HG03432 (cell line): ENCODE measurements at regions not wholly inside any gene's neighbourhood (a gene's known extent, or its start where the extent isn't known, plus 50 kb on each side); places are given as distances from the start of the nearest gene placed in this dataset.
A peak's percentile ranks its signal among the peaks of the same experiment; 100 is the strongest.

Experiments used
- ATAC-seq: cut with Tn5 transposase; IDR thresholded peaks from one replicate; pipeline ENCODE4 v1.9.1; 2021; ENCODE audit warnings: mild to moderate bottlenecking, moderate library complexity; ENCODE audit not compliant: unreplicated experiment

- ATAC-seq, result no peak
Measured at GRCh38 chr18:2256577-2256976, 314.7 kb downstream of the METTL4 start.

GRCh38 chr18:2258954-2259353 is 312.4 kb downstream of the METTL4 start:
- ATAC-seq, result no peak

- ATAC-seq, result no peak
Measured at GRCh38 chr18:2263303-2263890, 307.9 kb downstream of the METTL4 start.

DNA sequence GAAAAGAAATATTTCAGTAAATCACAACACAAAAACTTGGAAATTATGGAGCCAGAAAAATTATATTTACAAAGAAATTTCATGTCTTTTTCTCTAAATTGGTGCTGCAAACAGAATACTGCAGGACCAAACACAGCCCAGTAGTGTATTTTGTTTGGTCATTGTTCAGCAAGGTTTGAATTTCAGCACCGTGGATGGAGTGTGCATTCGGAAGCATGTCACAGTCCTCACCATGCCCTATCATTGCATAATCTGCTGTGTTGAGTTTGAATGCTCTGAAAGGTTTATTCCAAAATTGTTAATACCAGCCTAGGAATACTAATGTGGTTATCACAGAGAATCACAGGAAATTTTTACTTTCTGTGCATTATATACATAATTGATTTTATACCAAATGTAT is 296.7 kb downstream of the METTL4 start:
- ATAC-seq, result no peak

- ATAC-seq, result no peak
Measured at GRCh38 chr18:2281086-2281485, 290.2 kb downstream of the METTL4 start.

DNA sequence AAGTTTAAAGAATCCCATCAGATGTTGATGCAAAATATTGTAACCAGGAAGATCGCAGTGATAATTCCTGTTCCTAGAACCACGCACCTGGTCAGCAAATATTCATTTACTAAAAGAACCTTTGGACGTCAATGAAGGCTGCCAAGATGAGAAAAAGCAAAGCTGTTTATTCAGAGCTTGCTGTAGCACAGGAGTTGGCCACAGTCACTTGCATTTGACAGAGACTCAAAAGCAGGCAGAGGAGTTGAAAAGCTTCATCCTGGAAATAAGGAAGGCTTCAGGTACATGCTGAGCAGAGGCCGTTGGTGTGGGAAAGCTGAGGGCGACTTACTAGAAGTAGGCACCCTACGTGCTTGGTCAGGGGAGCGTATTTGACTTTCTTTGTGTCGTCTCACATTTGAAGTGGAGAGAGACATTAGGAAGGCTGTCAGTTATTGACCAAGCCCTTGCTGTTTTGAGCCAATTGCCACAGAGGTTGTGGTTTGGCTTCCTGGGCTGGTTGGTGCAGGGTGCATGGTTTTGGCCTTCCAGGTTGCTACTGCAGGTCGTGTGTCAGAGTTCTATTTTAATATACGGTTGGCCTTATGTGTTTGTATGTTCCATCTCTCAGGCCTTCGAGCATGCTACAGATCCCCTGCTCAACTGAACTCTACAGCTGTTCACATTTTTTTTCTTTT is 289.6 kb downstream of the METTL4 start:
- no peak for ATAC-seq

DNA sequence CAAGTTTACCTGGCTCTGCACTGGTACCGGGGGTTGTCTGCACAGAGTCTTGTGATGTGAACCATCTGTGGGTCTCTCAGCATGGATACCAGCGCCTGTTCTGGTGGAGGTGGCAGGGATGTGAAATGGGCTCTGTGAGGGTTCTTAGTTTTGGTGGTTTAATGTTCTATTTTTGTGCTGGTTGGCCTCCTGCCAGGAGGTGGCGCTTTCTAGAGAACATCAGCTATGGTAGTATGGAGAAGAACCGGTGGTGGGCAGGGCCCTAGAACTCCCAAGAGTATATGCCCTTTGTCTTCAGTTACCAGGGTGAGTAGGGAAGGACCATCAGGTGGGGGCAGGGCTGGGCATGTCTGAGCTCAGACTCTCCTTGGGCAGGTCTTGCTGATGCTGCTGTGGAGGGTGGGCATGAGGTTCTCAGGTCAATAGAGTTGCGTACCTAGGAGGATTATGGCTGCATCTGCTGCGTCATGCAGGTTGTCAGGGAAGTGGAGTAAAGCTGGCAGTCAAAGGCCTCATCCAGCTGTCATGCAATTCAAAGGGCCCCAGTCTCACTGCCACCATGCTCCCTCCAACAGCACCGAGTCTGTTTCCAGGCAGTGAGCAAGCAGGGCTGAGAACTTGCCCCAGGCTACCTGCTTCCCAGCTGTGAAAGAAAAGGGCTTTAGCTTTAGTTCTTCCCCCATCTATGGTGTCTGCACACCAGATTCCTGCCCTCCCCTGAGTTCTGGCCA is 278.0 kb downstream of the METTL4 start:
- no peak for ATAC-seq

DNA sequence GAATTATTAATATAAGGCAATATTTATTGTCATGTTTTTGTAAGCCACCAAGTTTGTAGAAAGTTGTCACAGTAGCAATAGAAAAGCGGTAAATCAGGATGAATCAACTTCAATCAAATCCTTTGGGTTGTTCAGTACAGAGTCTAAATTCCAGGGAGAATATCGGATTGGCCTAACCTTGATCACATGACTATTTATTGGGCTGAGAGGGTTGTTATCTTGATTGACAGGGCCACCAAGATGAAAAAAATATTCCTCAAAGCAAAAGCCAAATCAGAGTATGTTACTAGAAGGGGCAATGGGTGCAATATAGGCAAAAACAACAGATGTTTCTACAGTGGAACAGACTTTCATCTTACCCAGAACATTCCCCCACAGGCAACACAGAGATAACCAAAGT is 270.0 kb downstream of the METTL4 start:
- no peak for ATAC-seq

DNA sequence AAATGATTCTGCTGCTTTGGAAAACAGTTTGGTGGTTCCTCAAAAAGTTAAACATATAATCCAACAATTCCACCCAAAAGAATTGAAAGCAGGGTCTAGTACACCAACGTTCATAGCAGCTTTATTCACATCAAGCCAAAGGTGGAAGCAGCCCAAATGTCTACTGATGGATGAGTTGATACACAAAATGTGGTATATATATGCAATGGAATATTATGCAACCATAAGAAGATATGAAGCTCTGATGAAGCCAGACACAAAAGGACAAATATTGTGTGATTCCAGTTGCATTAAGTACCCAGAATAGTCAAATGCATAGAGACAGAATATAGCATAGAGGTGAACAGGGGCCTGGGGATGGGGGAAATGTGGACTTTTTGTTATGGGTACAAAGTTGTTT is 269.3 kb downstream of the METTL4 start:
- ATAC-seq, result no peak

DNA sequence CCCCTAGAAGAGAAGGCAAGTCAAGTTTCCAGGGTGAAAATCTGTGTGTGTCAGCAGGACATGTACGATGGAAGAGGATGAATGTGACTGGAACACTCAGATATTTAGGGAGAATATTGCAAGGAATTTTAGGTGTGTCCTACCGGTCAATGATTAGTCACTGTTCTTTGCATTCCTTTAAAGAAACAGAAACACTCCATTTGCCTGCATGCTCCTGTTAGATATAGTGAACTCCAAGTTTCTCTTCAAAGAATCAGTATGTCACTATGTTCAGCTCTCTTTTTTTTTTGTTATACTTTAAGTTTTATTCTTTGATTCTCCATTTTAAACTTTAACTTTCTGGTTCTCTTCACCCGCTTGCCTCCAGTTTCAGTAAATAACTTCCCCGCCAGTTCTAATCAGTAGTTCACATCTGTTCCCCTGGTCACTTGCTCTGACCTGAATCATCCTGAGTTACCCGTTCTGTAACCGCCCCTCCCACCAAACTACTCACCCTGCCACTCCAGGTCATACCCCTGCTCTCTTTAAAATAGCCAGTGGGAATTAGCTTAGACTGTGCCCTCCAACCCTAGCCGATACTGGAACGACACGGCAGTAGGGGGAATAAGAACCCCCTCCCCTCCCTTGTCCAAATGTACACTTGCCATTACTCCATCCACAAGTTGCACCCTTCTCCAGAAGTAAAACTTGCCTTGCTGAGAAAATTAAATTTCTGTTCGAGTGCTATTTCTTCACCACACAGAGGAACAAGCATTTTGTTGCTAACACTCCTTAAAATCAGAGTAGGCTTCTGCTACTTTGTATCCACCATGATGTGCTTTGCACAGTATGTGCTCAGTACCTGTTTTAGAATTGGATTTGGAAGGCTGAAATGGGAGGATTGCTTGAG is 268.4 kb downstream of the METTL4 start:
- no peak for ATAC-seq

GRCh38 chr18:2303517-2304238 is 267.6 kb downstream of the METTL4 start:
- no peak for ATAC-seq

DNA sequence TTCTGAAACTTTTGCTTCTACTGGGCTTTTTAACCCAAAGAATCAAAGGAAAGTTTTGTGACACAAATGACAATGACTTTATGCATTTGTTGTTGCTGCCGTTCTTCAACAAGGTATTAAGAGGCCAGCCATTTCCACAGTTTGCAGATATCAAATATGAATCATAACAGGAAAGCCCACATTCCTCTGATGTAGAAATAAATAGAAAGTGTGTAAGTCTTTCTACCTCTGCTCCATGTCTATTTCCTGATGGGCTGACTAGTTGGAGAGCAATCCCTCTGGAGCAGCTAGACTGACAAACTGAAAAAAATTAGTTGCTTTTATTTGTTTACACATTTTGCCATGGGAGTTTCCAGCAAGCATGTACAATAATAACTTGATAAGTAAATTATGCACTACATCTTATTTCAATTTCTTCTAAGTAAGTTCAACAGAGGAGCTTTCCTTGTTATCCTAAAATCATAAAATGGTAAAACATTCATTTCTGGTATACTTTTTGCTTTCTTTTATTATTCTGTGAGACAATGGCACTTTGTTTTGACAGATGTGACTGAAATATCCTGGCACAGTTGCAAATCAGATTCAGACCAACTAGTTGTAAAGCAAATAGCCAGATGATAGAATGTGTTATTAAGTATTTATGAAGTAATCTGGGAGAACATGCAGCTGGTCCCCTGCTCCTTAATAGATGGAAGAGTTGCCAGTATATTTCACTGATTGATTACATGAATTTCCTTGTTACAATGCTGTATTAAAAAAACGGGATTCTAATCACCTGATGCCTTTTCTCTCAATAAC is 266.7 kb downstream of the METTL4 start:
- no peak for ATAC-seq

GRCh38 chr18:2306606-2307005 is 264.7 kb downstream of the METTL4 start:
- no peak for ATAC-seq

GRCh38 chr18:2310886-2311285 is 260.4 kb downstream of the METTL4 start:
- ATAC-seq, result no peak

- ATAC-seq, result peak; percentile 66
Measured at GRCh38 chr18:2312440-2312839, 258.9 kb downstream of the METTL4 start.

DNA sequence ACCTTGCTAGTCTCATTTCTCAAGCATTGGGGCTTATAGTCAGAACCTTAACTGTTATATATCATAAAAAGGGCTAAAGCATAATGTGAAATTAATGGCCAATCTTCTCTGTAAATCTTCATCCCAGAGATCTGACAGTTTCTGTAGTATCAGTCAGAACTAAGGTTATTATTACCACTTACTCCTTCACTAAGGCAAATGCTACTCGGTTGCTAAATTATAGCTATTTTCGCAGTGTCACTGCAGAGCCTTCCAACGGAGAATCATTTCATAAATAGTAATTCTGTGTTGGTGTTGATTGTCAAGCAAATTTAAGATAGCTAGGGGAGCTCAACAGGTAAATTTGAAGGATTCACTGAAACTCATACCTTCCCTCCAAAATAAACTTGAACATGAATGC is 258.0 kb downstream of the METTL4 start:
- ATAC-seq, result no peak

DNA sequence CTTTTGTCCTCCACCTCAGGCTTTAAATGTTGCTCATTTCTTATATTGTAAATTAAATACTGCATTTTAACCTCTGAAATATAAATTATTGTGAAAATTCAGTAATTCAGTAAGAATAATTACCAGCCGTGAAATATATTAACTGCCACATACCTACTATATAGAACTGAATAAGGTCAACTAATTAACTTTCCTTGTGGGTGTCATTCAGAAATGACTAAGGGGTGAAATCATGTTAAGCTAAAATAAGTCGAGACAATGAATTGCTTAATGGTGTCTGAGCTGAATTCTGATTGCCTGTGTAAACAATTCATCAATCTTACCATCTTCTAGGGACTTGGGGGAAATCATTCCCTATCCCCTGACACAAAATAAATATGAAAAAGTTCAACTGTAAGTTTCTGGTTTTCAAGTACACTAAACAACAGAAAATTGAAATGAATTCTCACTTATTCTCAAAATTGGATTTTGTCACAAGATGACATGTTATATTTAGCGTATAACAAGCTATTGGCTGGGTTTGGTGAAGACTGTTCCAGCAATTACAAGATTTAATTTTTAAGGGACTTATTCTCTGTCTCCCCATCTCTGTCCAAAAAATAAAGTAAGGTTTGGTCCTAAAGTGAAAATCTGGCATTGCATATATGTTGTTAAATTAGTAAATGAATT is 255.1 kb downstream of the METTL4 start:
- ATAC-seq, result no peak

DNA sequence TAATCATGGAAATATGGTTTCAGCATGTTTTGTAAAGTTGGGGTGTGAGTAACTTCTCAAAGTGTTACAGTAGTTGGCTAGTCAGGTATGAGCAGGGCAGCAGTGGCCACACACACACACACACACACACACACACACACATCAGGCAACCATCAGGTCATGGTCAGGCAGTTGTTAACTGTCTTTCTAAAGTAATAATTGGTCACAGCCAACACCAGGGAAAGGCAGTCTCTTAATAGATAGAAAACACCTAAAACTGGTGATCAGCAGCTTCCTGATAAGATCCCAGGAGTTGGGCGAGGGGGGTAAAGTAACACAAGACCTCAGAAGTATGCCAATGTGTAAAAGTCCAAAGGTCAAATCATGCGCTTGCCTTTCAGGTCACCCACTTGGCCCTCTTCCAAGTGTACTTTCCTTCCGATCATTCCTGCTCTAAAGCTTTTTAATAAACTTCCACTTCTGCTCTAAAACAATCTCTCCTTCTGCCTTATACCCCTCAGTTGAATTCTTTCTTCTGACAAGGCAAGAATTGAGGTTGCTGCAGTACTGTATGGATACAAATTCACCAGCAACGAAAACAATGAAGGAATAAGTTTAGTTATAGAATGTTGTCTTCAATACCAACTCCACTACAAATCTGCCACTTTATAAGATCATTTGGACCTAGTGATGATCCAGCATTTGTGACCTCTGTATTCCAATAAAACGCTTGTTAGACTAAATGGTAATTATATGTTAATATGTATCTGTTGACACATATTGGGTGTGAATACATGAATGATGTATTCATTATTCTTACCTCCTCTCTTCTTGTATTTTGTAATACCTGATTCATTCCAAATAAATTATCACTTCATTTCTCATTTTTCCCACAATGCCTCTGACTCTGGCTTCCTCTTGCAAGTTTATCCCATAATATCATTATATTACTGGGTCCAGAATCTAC is 254.3 kb downstream of the METTL4 start:
- ATAC-seq, result no peak
